ENCODE measurements at regions not wholly inside any gene's neighbourhood (a gene's known extent, or its start where the extent isn't known, plus 50 kb on each side); places are given as distances from the start of the nearest gene placed in this dataset.

GRCh38 chr14:65303899-65304222, 108.7 kb upstream of the FUT8 start:
- TF ChIP-seq CTCF (IDR thresholded peaks at IDR 0.05; ENCODE audit: insufficient read depth, low read length, poor library complexity, severe bottlenecking): no peak
- TF ChIP-seq EZH2phosphoT487 (conservative IDR thresholded peaks at IDR 0.05; ENCODE audit: low read length): no peak

All from SU-DHL-6 (cell line).